ENCODE measurements at regions not wholly inside any gene's neighbourhood (a gene's known extent, or its start where the extent isn't known, plus 50 kb on each side); places are given as distances from the start of the nearest gene placed in this dataset.

- Histone ChIP-seq H3K9me3 (ENCODE audit: control insufficient read depth, low read length) (no peaks in the 10 kb centered on the region), H3K27me3 (ENCODE audit: control insufficient read depth, insufficient read depth, low read length) (no peaks in the 10 kb centered on the region), H3K9ac (ENCODE audit: low read length) (no peak overlapping the region), H3K4me1 (ENCODE audit: control insufficient read depth, insufficient read depth, low read length) (peaks cover 35% of the 10 kb centered on the region), H3K36me3 (ENCODE audit: control insufficient read depth, insufficient read depth, low read length) (no peaks in the 10 kb centered on the region), H3K4me3 (ENCODE audit: low read length) (no peak overlapping the region)
Observed at GRCh38 chr13:73245246-73245645, 186.4 kb downstream of the KLF5 start.

- Histone ChIP-seq H3K27me3 (ENCODE audit: control insufficient read depth, insufficient read depth, low read length) (no peaks in the 10 kb centered on the region), H3K9ac (ENCODE audit: low read length) (no peak overlapping the region), H3K36me3 (ENCODE audit: control insufficient read depth, insufficient read depth, low read length) (no peaks in the 10 kb centered on the region), H3K4me1 (ENCODE audit: control insufficient read depth, insufficient read depth, low read length) (peaks cover 27% of the 10 kb centered on the region), H3K9me3 (ENCODE audit: control insufficient read depth, low read length) (no peaks in the 10 kb centered on the region), H3K4me3 (ENCODE audit: low read length) (no peak overlapping the region)
Observed at GRCh38 chr13:73244467-73244866, 185.7 kb downstream of the KLF5 start.

- no peak overlapping the region for H3K9ac ChIP-seq (ENCODE audit: low read length)
- no peaks in the 10 kb centered on the region for H3K36me3 ChIP-seq (ENCODE audit: control insufficient read depth, insufficient read depth, low read length)
- no peaks in the 10 kb centered on the region for H3K9me3 ChIP-seq (ENCODE audit: control insufficient read depth, low read length)
- no peaks in the 10 kb centered on the region for H3K27me3 ChIP-seq (ENCODE audit: control insufficient read depth, insufficient read depth, low read length)
- H3K4me3 ChIP-seq (ENCODE audit: low read length) = no peak overlapping the region
- H3K4me1 ChIP-seq (ENCODE audit: control insufficient read depth, insufficient read depth, low read length) = peaks cover 13% of the 10 kb centered on the region
Observed at GRCh38 chr13:73242515-73243015, 183.8 kb downstream of the KLF5 start.

GRCh38 chr13:73240193-73240592 lies 181.4 kb downstream of the KLF5 start:
- Histone ChIP-seq H3K36me3 (ENCODE audit: control insufficient read depth, insufficient read depth, low read length) (no peaks in the 10 kb centered on the region), H3K4me3 (ENCODE audit: low read length) (no peak overlapping the region), H3K4me1 (ENCODE audit: control insufficient read depth, insufficient read depth, low read length) (peaks cover 6% of the 10 kb centered on the region)

GRCh38 chr13:73235385-73235784 lies 176.6 kb downstream of the KLF5 start:
- H3K9me3 ChIP-seq (ENCODE audit: control insufficient read depth, low read length) = no peaks in the 10 kb centered on the region
- H3K27me3 ChIP-seq (ENCODE audit: control insufficient read depth, insufficient read depth, low read length) = no peaks in the 10 kb centered on the region
- H3K4me1 ChIP-seq (ENCODE audit: control insufficient read depth, insufficient read depth, low read length) = no peaks in the 10 kb centered on the region
- no peaks in the 10 kb centered on the region for H3K36me3 ChIP-seq (ENCODE audit: control insufficient read depth, insufficient read depth, low read length)
- H3K4me3 ChIP-seq (ENCODE audit: low read length) = no peak overlapping the region
- H3K9ac ChIP-seq (ENCODE audit: low read length) = no peak overlapping the region

More at GRCh38 chr13:73240193-73240592, 181.4 kb downstream of the KLF5 start:
- no peak overlapping the region for H3K9ac ChIP-seq (ENCODE audit: low read length)
- H3K27me3 ChIP-seq (ENCODE audit: control insufficient read depth, insufficient read depth, low read length) = no peaks in the 10 kb centered on the region
- H3K9me3 ChIP-seq (ENCODE audit: control insufficient read depth, low read length) = no peaks in the 10 kb centered on the region

- Histone ChIP-seq H3K9me3 (ENCODE audit: control insufficient read depth, low read length) (no peaks in the 10 kb centered on the region), H3K36me3 (ENCODE audit: control insufficient read depth, insufficient read depth, low read length) (no peaks in the 10 kb centered on the region), H3K27me3 (ENCODE audit: control insufficient read depth, insufficient read depth, low read length) (no peaks in the 10 kb centered on the region), H3K4me1 (ENCODE audit: control insufficient read depth, insufficient read depth, low read length) (peaks cover 9% of the 10 kb centered on the region), H3K4me3 (ENCODE audit: low read length) (no peak overlapping the region), H3K9ac (ENCODE audit: low read length) (no peak overlapping the region)
Observed at GRCh38 chr13:73231471-73231870, 172.7 kb downstream of the KLF5 start.

GRCh38 chr13:73230716-73231115 lies 171.9 kb downstream of the KLF5 start:
- Histone ChIP-seq H3K27me3 (ENCODE audit: control insufficient read depth, insufficient read depth, low read length) (no peaks in the 10 kb centered on the region), H3K9me3 (ENCODE audit: control insufficient read depth, low read length) (no peaks in the 10 kb centered on the region), H3K4me3 (ENCODE audit: low read length) (no peak overlapping the region), H3K4me1 (ENCODE audit: control insufficient read depth, insufficient read depth, low read length) (peaks cover 9% of the 10 kb centered on the region), H3K36me3 (ENCODE audit: control insufficient read depth, insufficient read depth, low read length) (no peaks in the 10 kb centered on the region), H3K9ac (ENCODE audit: low read length) (no peak overlapping the region)

- Histone ChIP-seq H3K9me3 (ENCODE audit: control insufficient read depth, low read length) (no peaks in the 10 kb centered on the region), H3K9ac (ENCODE audit: low read length) (no peak overlapping the region), H3K27me3 (ENCODE audit: control insufficient read depth, insufficient read depth, low read length) (no peaks in the 10 kb centered on the region), H3K36me3 (ENCODE audit: control insufficient read depth, insufficient read depth, low read length) (no peaks in the 10 kb centered on the region), H3K4me3 (ENCODE audit: low read length) (no peak overlapping the region), H3K4me1 (ENCODE audit: control insufficient read depth, insufficient read depth, low read length) (peaks cover 9% of the 10 kb centered on the region)
Observed at GRCh38 chr13:73228546-73228945, 169.7 kb downstream of the KLF5 start.

- Histone ChIP-seq H3K4me3 (ENCODE audit: low read length) (no peak overlapping the region), H3K9me3 (ENCODE audit: control insufficient read depth, low read length) (no peaks in the 10 kb centered on the region), H3K36me3 (ENCODE audit: control insufficient read depth, insufficient read depth, low read length) (no peaks in the 10 kb centered on the region), H3K4me1 (ENCODE audit: control insufficient read depth, insufficient read depth, low read length) (peaks cover 17% of the 10 kb centered on the region), H3K9ac (ENCODE audit: low read length) (no peak overlapping the region), H3K27me3 (ENCODE audit: control insufficient read depth, insufficient read depth, low read length) (no peaks in the 10 kb centered on the region)
Observed at GRCh38 chr13:73225990-73226389, 167.2 kb downstream of the KLF5 start.

- Histone ChIP-seq H3K4me1 (ENCODE audit: control insufficient read depth, insufficient read depth, low read length) (peaks cover 17% of the 10 kb centered on the region), H3K9ac (ENCODE audit: low read length) (no peak overlapping the region), H3K9me3 (ENCODE audit: control insufficient read depth, low read length) (no peaks in the 10 kb centered on the region), H3K36me3 (ENCODE audit: control insufficient read depth, insufficient read depth, low read length) (no peaks in the 10 kb centered on the region), H3K27me3 (ENCODE audit: control insufficient read depth, insufficient read depth, low read length) (no peaks in the 10 kb centered on the region), H3K4me3 (ENCODE audit: low read length) (no peak overlapping the region)
Observed at GRCh38 chr13:73224703-73225102, 165.9 kb downstream of the KLF5 start.

- H3K9ac ChIP-seq (ENCODE audit: low read length) = no peak overlapping the region
Observed at GRCh38 chr13:73223372-73223781, 164.6 kb downstream of the KLF5 start.

GRCh38 chr13:73222627-73223305 lies 164.0 kb downstream of the KLF5 start:
- no peaks in the 10 kb centered on the region for H3K27me3 ChIP-seq (ENCODE audit: control insufficient read depth, insufficient read depth, low read length)
- H3K36me3 ChIP-seq (ENCODE audit: control insufficient read depth, insufficient read depth, low read length) = no peaks in the 10 kb centered on the region
- no peaks in the 10 kb centered on the region for H3K9me3 ChIP-seq (ENCODE audit: control insufficient read depth, low read length)
- no peak overlapping the region for H3K9ac ChIP-seq (ENCODE audit: low read length)
- H3K4me1 ChIP-seq (ENCODE audit: control insufficient read depth, insufficient read depth, low read length) = peaks cover 8% of the 10 kb centered on the region
- H3K4me3 ChIP-seq (ENCODE audit: low read length) = no peak overlapping the region

More at GRCh38 chr13:73223372-73223781, 164.6 kb downstream of the KLF5 start:
- Histone ChIP-seq H3K27me3 (ENCODE audit: control insufficient read depth, insufficient read depth, low read length) (no peaks in the 10 kb centered on the region), H3K9me3 (ENCODE audit: control insufficient read depth, low read length) (no peaks in the 10 kb centered on the region), H3K4me1 (ENCODE audit: control insufficient read depth, insufficient read depth, low read length) (peaks cover 11% of the 10 kb centered on the region), H3K4me3 (ENCODE audit: low read length) (no peak overlapping the region), H3K36me3 (ENCODE audit: control insufficient read depth, insufficient read depth, low read length) (no peaks in the 10 kb centered on the region)
